ENCODE measurements at regions not wholly inside any gene's neighbourhood (a gene's known extent, or its start where the extent isn't known, plus 50 kb on each side); places are given as distances from the start of the nearest gene placed in this dataset.

DNA sequence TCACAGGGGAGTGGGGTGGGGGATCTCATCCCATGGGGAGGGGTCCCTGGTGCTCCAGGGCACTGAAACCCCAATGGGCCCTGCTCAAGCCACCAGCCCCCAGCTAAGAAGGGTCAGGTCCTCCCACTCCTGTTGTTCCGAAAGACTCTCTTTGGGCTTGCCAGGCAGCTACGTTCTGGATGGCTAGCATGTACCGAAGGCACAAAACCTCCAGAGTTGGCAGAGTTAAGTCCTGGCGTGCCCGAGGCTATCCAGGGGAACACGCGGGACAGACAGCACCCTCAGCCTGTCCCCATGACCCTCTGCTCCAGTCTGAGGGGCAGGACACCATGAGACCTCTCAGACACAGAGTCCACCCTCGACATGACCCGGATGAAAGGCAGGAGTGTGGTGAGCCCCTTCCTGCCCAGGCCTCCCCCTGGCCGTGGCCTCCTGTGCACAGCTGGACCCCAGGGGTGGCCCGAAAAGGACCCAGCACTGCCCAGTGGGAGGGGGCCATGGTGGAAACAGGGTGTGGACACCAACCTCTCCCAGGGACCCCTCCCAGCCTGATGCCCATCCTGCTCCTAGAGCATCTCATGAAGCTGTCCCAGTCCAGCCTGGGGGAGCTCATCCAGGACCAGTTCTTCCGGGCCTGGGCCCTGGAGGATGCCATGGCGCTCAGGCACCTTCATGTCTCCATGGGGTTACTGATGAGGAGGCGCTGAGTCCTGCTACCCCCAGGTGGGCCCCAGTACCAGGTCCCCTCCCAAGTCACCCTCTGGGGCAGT is 53.0 kb upstream of the TPM4 start (continued):
- TF ChIP-seq, protein P1, sequence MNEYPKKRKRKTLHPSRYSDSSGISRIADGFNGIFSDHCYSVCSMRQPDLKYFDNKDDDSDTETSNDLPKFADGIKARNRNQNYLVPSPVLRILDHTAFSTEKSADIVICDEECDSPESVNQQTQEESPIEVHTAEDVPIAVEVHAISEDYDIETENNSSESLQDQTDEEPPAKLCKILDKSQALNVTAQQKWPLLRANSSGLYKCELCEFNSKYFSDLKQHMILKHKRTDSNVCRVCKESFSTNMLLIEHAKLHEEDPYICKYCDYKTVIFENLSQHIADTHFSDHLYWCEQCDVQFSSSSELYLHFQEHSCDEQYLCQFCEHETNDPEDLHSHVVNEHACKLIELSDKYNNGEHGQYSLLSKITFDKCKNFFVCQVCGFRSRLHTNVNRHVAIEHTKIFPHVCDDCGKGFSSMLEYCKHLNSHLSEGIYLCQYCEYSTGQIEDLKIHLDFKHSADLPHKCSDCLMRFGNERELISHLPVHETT (tag by site-specific recombination; IDR thresholded peaks at IDR 0.05), result no peak

DNA sequence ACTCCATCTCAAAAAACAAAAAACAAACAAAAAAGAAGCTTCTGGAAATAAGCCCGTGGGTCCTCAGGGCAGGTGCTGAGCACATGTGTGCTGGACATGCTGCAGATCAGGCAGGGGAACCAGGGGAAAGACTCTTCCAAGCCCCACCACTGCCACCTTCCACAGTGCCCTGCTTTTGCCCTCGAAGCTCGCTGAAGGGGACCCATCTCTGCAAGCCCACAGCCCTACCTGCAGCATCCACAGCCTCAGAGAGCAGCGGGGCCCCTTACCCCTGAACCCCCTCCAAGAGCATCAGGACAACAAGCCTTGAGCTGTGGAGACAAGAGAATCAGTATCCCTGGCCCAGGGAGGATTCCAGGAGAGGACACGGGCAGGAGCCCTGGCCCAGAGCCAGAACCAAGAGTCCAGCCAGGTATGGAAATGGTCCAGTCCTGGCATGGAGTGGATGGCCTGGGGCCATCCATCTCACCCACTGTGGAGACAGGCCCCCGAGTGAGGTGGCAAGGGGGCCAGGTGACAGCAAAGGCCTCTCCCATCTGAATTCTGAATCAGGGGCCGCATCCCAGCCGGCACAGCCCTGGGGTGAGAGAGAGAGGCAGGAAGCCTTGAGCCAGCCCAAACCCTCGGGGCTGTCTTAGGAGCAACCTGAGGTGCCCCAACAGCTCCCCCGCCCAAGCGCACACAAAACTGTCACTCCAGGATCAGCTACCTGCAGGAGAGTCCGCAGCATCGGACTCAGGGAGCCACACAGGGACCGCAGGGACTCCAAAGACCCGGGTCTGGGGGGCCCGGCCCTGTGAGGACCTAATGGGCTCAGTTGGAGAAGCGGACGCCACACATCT is 51.8 kb upstream of the TPM4 start:
- no peak overlapping the region for H3K4me3 ChIP-seq (ENCODE audit: low read depth, low read length)
- ChIA-PET CTCF (interaction anchor here (0.7 to 1.3 kb wide), 2 partner anchors 17 to 362 kb away, joined by 3 to 4 read pairs; no protein-coding TSS in a partner anchor), POLR2A (interaction anchor here (0.6 to 0.7 kb wide), 2 partner anchors 140 to 351 kb away, joined by 3 to 9 read pairs; no protein-coding TSS in a partner anchor)
- TF ChIP-seq SCRT2 (tag by site-specific recombination; IDR thresholded peaks at IDR 0.05), result no peak
- TF ChIP-seq, protein P2, sequence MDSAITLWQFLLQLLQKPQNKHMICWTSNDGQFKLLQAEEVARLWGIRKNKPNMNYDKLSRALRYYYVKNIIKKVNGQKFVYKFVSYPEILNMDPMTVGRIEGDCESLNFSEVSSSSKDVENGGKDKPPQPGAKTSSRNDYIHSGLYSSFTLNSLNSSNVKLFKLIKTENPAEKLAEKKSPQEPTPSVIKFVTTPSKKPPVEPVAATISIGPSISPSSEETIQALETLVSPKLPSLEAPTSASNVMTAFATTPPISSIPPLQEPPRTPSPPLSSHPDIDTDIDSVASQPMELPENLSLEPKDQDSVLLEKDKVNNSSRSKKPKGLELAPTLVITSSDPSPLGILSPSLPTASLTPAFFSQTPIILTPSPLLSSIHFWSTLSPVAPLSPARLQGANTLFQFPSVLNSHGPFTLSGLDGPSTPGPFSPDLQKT (IDR thresholded peaks at IDR 0.05; ENCODE audit: borderline replicate concordance, low read depth, low read length), result no peak
- TF ChIP-seq ZFP37 (tag by site-specific recombination; IDR thresholded peaks at IDR 0.05), result no peak
- TF ChIP-seq, protein P3, sequence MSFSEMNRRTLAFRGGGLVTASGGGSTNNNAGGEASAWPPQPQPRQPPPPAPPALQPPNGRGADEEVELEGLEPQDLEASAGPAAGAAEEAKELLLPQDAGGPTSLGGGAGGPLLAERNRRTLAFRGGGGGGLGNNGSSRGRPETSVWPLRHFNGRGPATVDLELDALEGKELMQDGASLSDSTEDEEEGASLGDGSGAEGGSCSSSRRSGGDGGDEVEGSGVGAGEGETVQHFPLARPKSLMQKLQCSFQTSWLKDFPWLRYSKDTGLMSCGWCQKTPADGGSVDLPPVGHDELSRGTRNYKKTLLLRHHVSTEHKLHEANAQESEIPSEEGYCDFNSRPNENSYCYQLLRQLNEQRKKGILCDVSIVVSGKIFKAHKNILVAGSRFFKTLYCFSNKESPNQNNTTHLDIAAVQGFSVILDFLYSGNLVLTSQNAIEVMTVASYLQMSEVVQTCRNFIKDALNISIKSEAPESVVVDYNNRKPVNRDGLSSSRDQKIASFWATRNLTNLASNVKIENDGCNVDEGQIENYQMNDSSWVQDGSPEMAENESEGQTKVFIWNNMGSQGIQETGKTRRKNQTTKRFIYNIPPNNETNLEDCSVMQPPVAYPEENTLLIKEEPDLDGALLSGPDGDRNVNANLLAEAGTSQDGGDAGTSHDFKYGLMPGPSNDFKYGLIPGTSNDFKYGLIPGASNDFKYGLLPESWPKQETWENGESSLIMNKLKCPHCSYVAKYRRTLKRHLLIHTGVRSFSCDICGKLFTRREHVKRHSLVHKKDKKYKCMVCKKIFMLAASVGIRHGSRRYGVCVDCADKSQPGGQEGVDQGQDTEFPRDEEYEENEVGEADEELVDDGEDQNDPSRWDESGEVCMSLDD (tag by site-specific recombination; IDR thresholded peaks at IDR 0.05), result no peak
- no peak for TF ChIP-seq ZNF223 (tag by site-specific recombination; IDR thresholded peaks at IDR 0.05)
- TF ChIP-seq ZNF76 (tag by site-specific recombination; IDR thresholded peaks at IDR 0.05; ENCODE audit: borderline replicate concordance, low read depth), result no peak
- no peak for TF ChIP-seq ZNF571 (tag by site-specific recombination; IDR thresholded peaks at IDR 0.05)
- TF ChIP-seq, protein P4, sequence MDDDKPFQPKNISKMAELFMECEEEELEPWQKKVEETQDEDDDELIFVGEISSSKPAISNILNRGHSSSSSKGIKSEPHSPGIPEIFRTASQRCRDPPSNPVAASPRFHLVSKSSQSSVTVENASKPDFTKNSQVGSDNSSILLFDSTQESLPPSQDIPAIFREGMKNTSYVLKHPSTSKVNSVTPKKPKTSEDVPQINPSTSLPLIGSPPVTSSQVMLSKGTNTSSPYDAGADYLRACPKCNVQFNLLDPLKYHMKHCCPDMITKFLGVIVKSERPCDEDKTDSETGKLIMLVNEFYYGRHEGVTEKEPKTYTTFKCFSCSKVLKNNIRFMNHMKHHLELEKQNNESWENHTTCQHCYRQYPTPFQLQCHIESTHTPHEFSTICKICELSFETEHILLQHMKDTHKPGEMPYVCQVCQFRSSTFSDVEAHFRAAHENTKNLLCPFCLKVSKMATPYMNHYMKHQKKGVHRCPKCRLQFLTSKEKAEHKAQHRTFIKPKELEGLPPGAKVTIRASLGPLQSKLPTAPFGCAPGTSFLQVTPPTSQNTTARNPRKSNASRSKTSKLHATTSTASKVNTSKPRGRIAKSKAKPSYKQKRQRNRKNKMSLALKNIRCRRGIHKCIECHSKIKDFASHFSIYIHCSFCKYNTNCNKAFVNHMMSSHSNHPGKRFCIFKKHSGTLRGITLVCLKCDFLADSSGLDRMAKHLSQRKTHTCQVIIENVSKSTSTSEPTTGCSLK (tag by site-specific recombination; IDR thresholded peaks at IDR 0.05), result no peak
- TF ChIP-seq, protein P5, sequence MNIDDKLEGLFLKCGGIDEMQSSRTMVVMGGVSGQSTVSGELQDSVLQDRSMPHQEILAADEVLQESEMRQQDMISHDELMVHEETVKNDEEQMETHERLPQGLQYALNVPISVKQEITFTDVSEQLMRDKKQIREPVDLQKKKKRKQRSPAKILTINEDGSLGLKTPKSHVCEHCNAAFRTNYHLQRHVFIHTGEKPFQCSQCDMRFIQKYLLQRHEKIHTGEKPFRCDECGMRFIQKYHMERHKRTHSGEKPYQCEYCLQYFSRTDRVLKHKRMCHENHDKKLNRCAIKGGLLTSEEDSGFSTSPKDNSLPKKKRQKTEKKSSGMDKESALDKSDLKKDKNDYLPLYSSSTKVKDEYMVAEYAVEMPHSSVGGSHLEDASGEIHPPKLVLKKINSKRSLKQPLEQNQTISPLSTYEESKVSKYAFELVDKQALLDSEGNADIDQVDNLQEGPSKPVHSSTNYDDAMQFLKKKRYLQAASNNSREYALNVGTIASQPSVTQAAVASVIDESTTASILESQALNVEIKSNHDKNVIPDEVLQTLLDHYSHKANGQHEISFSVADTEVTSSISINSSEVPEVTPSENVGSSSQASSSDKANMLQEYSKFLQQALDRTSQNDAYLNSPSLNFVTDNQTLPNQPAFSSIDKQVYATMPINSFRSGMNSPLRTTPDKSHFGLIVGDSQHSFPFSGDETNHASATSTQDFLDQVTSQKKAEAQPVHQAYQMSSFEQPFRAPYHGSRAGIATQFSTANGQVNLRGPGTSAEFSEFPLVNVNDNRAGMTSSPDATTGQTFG (tag by site-specific recombination; IDR thresholded peaks at IDR 0.05; ENCODE audit: borderline replicate concordance), result no peak
- no peak for TF ChIP-seq IKZF3 (tag by site-specific recombination; IDR thresholded peaks at IDR 0.05)
- no peak for TF ChIP-seq HOXC10 (CRISPR knock-in tag; IDR thresholded peaks at IDR 0.05)
- no peak for TF ChIP-seq ZNF654 (tag by site-specific recombination; IDR thresholded peaks at IDR 0.05; ENCODE audit: low read depth)
- no peak for TF ChIP-seq ZNF561 (tag by site-specific recombination; IDR thresholded peaks at IDR 0.05; ENCODE audit: borderline replicate concordance)
- TF ChIP-seq KLF9 (tag by site-specific recombination; IDR thresholded peaks at IDR 0.05; ENCODE audit: low read depth), result no peak
- TF ChIP-seq, protein P6, sequence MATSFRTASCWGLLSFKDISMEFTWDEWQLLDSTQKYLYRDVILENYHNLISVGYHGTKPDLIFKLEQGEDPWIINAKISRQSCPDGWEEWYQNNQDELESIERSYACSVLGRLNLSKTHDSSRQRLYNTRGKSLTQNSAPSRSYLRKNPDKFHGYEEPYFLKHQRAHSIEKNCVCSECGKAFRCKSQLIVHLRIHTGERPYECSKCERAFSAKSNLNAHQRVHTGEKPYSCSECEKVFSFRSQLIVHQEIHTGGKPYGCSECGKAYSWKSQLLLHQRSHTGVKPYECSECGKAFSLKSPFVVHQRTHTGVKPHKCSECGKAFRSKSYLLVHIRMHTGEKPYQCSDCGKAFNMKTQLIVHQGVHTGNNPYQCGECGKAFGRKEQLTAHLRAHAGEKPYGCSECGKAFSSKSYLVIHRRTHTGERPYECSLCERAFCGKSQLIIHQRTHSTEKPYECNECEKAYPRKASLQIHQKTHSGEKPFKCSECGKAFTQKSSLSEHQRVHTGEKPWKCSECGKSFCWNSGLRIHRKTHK (tag by site-specific recombination; IDR thresholded peaks at IDR 0.05), result no peak
- TF ChIP-seq ZNF48 (tag by site-specific recombination; IDR thresholded peaks at IDR 0.05), result no peak
- no peak for TF ChIP-seq EGR2 (tag by site-specific recombination; IDR thresholded peaks at IDR 0.05; ENCODE audit: low read depth)
- TF ChIP-seq ZEB2 (tag by site-specific recombination; IDR thresholded peaks at IDR 0.05), result no peak
- no peaks in the 10 kb centered on the region for H3K9me3 ChIP-seq (ENCODE audit: control insufficient read depth, insufficient read depth, low read depth, low read length)
- no peaks in the 10 kb centered on the region for H3K36me3 ChIP-seq (ENCODE audit: control insufficient read depth in 2 of 2, insufficient read depth in 1 of 2, low read length in 2 of 2)
- H3K4me1 ChIP-seq (ENCODE audit: control insufficient read depth, insufficient read depth, low read length), result no peaks in the 10 kb centered on the region
- H3K27ac ChIP-seq (ENCODE audit: extremely low read depth, low read depth, low read length), result no peak overlapping the region
